ENCODE measurements at regions not wholly inside any gene's neighbourhood (a gene's known extent, or its start where the extent isn't known, plus 50 kb on each side); places are given as distances from the start of the nearest gene placed in this dataset.

DNA sequence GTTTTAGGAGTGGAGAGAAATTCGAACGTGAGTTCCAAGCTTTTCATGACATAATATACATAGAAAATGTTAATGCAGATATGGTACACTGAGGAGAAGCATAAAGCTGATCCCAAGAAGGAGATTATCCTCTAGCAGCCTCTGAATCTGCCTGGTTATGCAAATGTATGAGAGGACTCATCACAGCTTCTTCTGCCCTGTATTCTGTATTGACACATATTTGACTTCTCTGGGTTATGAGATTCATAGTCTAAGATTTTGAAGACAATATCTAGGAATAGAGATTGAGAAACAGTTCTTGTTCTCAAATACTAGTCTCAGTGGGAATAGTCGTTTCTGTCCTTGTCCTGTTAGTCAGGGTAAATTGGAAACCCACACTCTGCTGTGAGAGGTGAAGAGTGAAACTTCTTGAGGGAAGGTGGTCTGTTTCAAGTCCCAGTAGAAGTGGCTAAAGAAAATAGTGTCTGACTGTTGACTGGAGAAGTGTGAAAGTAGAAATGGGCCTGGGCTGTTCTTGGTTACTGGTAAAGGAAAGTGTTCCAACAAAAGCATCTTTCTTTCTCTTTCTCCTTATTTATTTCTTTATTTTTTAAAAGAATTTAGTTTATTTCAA, 1356.6 kb downstream of the SLITRK5 start:
- Histone ChIP-seq H3K9me1 (ENCODE audit: control insufficient read depth, insufficient read depth, low read length) (no peaks in the 10 kb centered on the region), H3K9me3 (replicated peaks; ENCODE audit: control insufficient read depth, insufficient read depth, low read depth, low read length) (no peaks in the 10 kb centered on the region), H2AFZ (ENCODE audit: low read depth, low read length) (no peak overlapping the region), H3K9ac (ENCODE audit: insufficient read depth in 1 of 2, low read depth in 2 of 2, low read length in 2 of 2) (no peak overlapping the region), H3K4me2 (ENCODE audit: insufficient read depth, low read length) (no peak overlapping the region), H3K27ac (ENCODE audit: extremely low read depth, low read depth, low read length) (no peak overlapping the region), H3K79me2 (ENCODE audit: control insufficient read depth, insufficient read depth, low read length) (no peaks in the 10 kb centered on the region), H3K4me1 (replicated peaks in 1 of 2; ENCODE audit: control insufficient read depth in 2 of 2, insufficient read depth in 2 of 2, low read length in 2 of 2) (no peaks in the 10 kb centered on the region), H3K27me3 (ENCODE audit: control insufficient read depth in 2 of 2, insufficient read depth in 2 of 2, low read length in 2 of 2) (no peaks in the 10 kb centered on the region), H3K4me3 (no peak overlapping the region), H4K20me1 (replicated peaks; ENCODE audit: control insufficient read depth, insufficient read depth, low read length) (no peaks in the 10 kb centered on the region), H3K36me3 (ENCODE audit: control insufficient read depth, insufficient read depth, low read length) (no peaks in the 10 kb centered on the region)
- DNase-seq (ENCODE audit: extremely low read depth in 1 of 4, low spot score in 3 of 4) = no peak
- ChIA-PET POLR2A (no interaction called here), CTCF (ENCODE audit: low intra/inter-chr PET ratio) (no interaction called here)
- ATAC-seq = no peak
- BruUV-seq (replicated peaks) = no TSS peak
- in situ Hi-C loops (cut with MboI) (no loop called here), intact Hi-C loops (cut with micrococcal nuclease) (no loop called here)
- WGBS (ENCODE audit: insufficient coverage, low coverage, missing lambda C conversion rate) = 0% methylated on average over 3 of the region's 3 CpGs
- no peak for FAIRE-seq
- TF ChIP-seq ZBTB8A (IDR thresholded peaks at IDR 0.05; ENCODE audit: partially characterized antibody) = no peak
- no peak for TF ChIP-seq YY1 (IDR thresholded peaks at IDR 0.05; ENCODE audit: borderline replicate concordance in 1 of 3, control insufficient read depth in 1 of 3, extremely low read depth in 1 of 3, insufficient read depth in 3 of 3, insufficient read length in 1 of 3, insufficient replicate concordance in 2 of 3, low read depth in 1 of 3, low read length in 2 of 3)
- TF ChIP-seq, protein P1, sequence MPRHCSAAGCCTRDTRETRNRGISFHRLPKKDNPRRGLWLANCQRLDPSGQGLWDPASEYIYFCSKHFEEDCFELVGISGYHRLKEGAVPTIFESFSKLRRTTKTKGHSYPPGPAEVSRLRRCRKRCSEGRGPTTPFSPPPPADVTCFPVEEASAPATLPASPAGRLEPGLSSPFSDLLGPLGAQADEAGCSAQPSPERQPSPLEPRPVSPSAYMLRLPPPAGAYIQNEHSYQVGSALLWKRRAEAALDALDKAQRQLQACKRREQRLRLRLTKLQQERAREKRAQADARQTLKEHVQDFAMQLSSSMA (CRISPR knock-in tag; IDR thresholded peaks at IDR 0.05) = no peak
- no peak for TF ChIP-seq SIX5 (IDR thresholded peaks at IDR 0.05; ENCODE audit: borderline replicate concordance in 1 of 2, insufficient read depth in 1 of 2, low read depth in 1 of 2, low read length in 2 of 2)
- no peak for TF ChIP-seq ZNF175 (CRISPR knock-in tag; IDR thresholded peaks at IDR 0.05; ENCODE audit: low read depth)
- TF ChIP-seq, protein P2, sequence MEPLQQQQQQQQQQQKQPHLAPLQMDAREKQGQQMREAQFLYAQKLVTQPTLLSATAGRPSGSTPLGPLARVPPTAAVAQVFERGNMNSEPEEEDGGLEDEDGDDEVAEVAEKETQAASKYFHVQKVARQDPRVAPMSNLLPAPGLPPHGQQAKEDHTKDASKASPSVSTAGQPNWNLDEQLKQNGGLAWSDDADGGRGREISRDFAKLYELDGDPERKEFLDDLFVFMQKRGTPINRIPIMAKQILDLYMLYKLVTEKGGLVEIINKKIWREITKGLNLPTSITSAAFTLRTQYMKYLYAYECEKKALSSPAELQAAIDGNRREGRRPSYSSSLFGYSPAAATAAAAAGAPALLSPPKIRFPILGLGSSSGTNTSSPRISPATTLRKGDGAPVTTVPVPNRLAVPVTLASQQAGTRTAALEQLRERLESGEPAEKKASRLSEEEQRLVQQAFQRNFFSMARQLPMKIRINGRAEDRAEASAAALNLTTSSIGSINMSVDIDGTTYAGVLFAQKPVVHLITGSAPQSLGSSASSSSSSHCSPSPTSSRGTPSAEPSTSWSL (CRISPR knock-in tag; IDR thresholded peaks at IDR 0.05; ENCODE audit: borderline replicate concordance) = no peak
- TF ChIP-seq, protein P3, sequence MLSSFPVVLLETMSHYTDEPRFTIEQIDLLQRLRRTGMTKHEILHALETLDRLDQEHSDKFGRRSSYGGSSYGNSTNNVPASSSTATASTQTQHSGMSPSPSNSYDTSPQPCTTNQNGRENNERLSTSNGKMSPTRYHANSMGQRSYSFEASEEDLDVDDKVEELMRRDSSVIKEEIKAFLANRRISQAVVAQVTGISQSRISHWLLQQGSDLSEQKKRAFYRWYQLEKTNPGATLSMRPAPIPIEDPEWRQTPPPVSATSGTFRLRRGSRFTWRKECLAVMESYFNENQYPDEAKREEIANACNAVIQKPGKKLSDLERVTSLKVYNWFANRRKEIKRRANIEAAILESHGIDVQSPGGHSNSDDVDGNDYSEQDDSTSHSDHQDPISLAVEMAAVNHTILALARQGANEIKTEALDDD (IDR thresholded peaks at IDR 0.05) = no peak
- TF ChIP-seq, protein P4, sequence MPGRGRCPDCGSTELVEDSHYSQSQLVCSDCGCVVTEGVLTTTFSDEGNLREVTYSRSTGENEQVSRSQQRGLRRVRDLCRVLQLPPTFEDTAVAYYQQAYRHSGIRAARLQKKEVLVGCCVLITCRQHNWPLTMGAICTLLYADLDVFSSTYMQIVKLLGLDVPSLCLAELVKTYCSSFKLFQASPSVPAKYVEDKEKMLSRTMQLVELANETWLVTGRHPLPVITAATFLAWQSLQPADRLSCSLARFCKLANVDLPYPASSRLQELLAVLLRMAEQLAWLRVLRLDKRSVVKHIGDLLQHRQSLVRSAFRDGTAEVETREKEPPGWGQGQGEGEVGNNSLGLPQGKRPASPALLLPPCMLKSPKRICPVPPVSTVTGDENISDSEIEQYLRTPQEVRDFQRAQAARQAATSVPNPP (IDR thresholded peaks at IDR 0.05; ENCODE audit: borderline replicate concordance, insufficient read depth, insufficient read length) = no peak
- no peak for TF ChIP-seq MYC (IDR thresholded peaks at IDR 0.05; ENCODE audit: low read depth, low read length)
- TF ChIP-seq MYC (CRISPR knock-in tag; IDR thresholded peaks at IDR 0.05; ENCODE audit: borderline replicate concordance, low read depth) = no peak
- TF ChIP-seq, protein P5, sequence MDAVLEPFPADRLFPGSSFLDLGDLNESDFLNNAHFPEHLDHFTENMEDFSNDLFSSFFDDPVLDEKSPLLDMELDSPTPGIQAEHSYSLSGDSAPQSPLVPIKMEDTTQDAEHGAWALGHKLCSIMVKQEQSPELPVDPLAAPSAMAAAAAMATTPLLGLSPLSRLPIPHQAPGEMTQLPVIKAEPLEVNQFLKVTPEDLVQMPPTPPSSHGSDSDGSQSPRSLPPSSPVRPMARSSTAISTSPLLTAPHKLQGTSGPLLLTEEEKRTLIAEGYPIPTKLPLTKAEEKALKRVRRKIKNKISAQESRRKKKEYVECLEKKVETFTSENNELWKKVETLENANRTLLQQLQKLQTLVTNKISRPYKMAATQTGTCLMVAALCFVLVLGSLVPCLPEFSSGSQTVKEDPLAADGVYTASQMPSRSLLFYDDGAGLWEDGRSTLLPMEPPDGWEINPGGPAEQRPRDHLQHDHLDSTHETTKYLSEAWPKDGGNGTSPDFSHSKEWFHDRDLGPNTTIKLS (IDR thresholded peaks at IDR 0.05; ENCODE audit: borderline replicate concordance, low read depth) = no peak
- no peak for TF ChIP-seq HDAC8 (tag; IDR thresholded peaks at IDR 0.05)

All from K562 (cell line).